MM.1S (cell line): ENCODE measurements at regions not wholly inside any gene's neighbourhood (a gene's known extent, or its start where the extent isn't known, plus 50 kb on each side); places are given as distances from the start of the nearest gene placed in this dataset.

Experiments used
- EZH2 ChIP-seq: fragments of 300-600 bp; sonication (generic); optimal IDR thresholded peaks from 2 replicates; pipeline ENCODE3; 2017; ENCODE audit warnings: low read depth, mild to moderate bottlenecking, antibody characterized with exemption, low read length, mixed read lengths
- EZH2phosphoT487 ChIP-seq: fragments of 300-600 bp; sonication (generic); IDR thresholded peaks from 2 replicates; pipeline ENCODE4 v1.6.1; 2018; ENCODE audit warnings: antibody characterized with exemption, low read length
- TF ChIP-seq, protein P1 (sequence below): fragments of 300-600 bp; sonication (generic); IDR thresholded peaks from 2 replicates; pipeline ENCODE4 v1.5.1; 2016; ENCODE audit warnings: antibody characterized with exemption, low read length, mixed read lengths

DNA sequence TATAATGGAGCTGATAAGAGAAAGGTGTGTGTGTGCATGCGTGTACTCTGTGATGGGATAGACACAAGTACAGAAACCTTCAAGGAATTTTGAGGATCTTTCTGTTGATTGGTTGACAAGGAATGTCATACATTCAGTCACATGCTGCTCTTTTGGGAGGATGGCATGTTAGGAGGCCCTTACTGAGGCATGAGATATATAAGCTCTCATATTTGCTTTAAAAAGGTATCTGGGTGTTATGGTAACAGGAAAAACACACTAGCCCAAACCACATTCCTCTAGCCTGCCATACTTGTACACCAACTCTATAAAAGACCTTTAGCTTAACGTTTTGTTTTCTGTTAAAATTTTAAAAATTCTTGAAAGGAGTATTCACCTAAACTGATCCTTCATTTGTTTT is 72.5 kb upstream of the EGFR start:
- TF ChIP-seq, protein P1, sequence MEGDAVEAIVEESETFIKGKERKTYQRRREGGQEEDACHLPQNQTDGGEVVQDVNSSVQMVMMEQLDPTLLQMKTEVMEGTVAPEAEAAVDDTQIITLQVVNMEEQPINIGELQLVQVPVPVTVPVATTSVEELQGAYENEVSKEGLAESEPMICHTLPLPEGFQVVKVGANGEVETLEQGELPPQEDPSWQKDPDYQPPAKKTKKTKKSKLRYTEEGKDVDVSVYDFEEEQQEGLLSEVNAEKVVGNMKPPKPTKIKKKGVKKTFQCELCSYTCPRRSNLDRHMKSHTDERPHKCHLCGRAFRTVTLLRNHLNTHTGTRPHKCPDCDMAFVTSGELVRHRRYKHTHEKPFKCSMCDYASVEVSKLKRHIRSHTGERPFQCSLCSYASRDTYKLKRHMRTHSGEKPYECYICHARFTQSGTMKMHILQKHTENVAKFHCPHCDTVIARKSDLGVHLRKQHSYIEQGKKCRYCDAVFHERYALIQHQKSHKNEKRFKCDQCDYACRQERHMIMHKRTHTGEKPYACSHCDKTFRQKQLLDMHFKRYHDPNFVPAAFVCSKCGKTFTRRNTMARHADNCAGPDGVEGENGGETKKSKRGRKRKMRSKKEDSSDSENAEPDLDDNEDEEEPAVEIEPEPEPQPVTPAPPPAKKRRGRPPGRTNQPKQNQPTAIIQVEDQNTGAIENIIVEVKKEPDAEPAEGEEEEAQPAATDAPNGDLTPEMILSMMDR, result no peak
- TF ChIP-seq EZH2, result no peak
- TF ChIP-seq EZH2phosphoT487, result no peak
